K562 (cell line): ENCODE measurements at regions not wholly inside any gene's neighbourhood (a gene's known extent, or its start where the extent isn't known, plus 50 kb on each side); places are given as distances from the start of the nearest gene placed in this dataset.

Source experiments
- ATAC-seq: fragments of 200-7000 bp; cut with Tn5 transposase; 3 replicates; pipeline ENCODE4 v1.9.1; 2020; ENCODE audit warnings: moderate library complexity
- BruUV-seq: library from RNA; stranded (reverse); fragments of 400-500 nt; replicated peaks from 2 replicates; lab custom pipeline; 2021; lab: Mats Ljungman, UMichigan
- CTCF ChIA-PET: fragments of 300-600 bp; formaldehyde crosslinking; extraction: SDS; loops from one replicate; lab custom pipeline; 2021; ENCODE audit warnings: low intra/inter-chr PET ratio; lab: Yijun Ruan, JAX
- POLR2A ChIA-PET: fragments of 300-600, 350-650 bp; sonication (Branson Sonifier 250); formaldehyde crosslinking; extraction: SDS; loops from one replicate; lab custom pipeline; 2021; ENCODE audit warnings: antibody characterized with exemption, inconsistent platforms; lab: Yijun Ruan, JAX
- DNase-seq, 4 experiments: peaks; one replicate each; pipeline versions ENCODE4 v3.0.0 to v3.0.0-alpha.2; 2011 to 2018; ENCODE audit warnings: low spot score in 3 of 4, mixed read lengths in 3 of 4; ENCODE audit errors: extremely low read depth in 1 of 4
- FAIRE-seq: peaks from 2 replicates; lab custom pipeline; 2011; peaks lifted over from hg19 to GRCh38; lab: Jason Lieb, UNC
- H2AFZ ChIP-seq: 2 replicates; pipeline ENCODE4 v1.6.0; 2011; ENCODE audit warnings: low read depth, low read length, control low read depth, inconsistent platforms
- H3K27ac ChIP-seq: fragments of 200-600 bp; 3 replicates; pipeline ENCODE4 v1.8.0; 2011; ENCODE audit warnings: low read depth, mild to moderate bottlenecking, control low read depth, inconsistent platforms, low read length, moderate library complexity, mixed read lengths; ENCODE audit errors: extremely low read depth
- H3K27me3 ChIP-seq, 2 experiments: fragments of 300-600 bp in 1 of 2; 2 replicates in 1 of 2; 3 replicates in 1 of 2; pipeline versions ENCODE4 v1.6.0 to v1.8.0; 2011; ENCODE audit warnings: inconsistent platforms in 2 of 2, low read length in 2 of 2, mild to moderate bottlenecking in 1 of 2, mixed read lengths in 1 of 2, moderate library complexity in 1 of 2; ENCODE audit not compliant: control insufficient read depth in 2 of 2, insufficient read depth in 2 of 2
- H3K36me3 ChIP-seq: fragments of 300-600 bp; 3 replicates; pipeline ENCODE4 v1.8.0; 2011; ENCODE audit warnings: mild to moderate bottlenecking, low read length, inconsistent platforms; ENCODE audit not compliant: control insufficient read depth, insufficient read depth
- H3K4me1 ChIP-seq, 2 experiments: fragments of 200-600 bp in 1 of 2; replicated peaks in 1 of 2; 2 replicates in 1 of 2; 3 replicates in 1 of 2; pipeline versions ENCODE4 v1.5.1 to v1.8.0; 2011; ENCODE audit warnings: inconsistent platforms in 2 of 2, low read length in 2 of 2, mild to moderate bottlenecking in 1 of 2, mixed read lengths in 1 of 2, moderate library complexity in 1 of 2; ENCODE audit not compliant: control insufficient read depth in 2 of 2, insufficient read depth in 2 of 2
- H3K4me2 ChIP-seq: 2 replicates; pipeline ENCODE4 v1.6.1; 2011; ENCODE audit warnings: low read length, control low read depth, inconsistent platforms, mixed read lengths; ENCODE audit not compliant: insufficient read depth
- H3K4me3 ChIP-seq: fragments of 200-600 bp; sonication (generic), shearing (Covaris generic); 2 replicates; pipeline ENCODE4 v1.5.1; 2016; ENCODE audit warnings: control low read depth, inconsistent platforms
- H3K79me2 ChIP-seq: fragments of 200-600 bp; 3 replicates; pipeline ENCODE4 v1.8.0; 2011; ENCODE audit warnings: low read length, inconsistent platforms; ENCODE audit not compliant: control insufficient read depth, insufficient read depth
- H3K9ac ChIP-seq, 2 experiments: 2 replicates each; pipeline versions ENCODE4 v1.6.0 to v1.6.1; 2011; ENCODE audit warnings: low read depth in 2 of 2, low read length in 2 of 2, control low read depth in 1 of 2, inconsistent platforms in 1 of 2, mild to moderate bottlenecking in 1 of 2, mixed read lengths in 1 of 2; ENCODE audit not compliant: insufficient read depth in 1 of 2
- H3K9me1 ChIP-seq: one replicate; pipeline ENCODE4 v1.6.0; 2011; ENCODE audit warnings: inconsistent platforms, mild to moderate bottlenecking, low read length, moderate library complexity; ENCODE audit not compliant: control insufficient read depth, insufficient read depth
- H3K9me3 ChIP-seq: replicated peaks from 2 replicates; pipeline ENCODE4 v1.5.1; 2011; ENCODE audit warnings: low read depth, low read length, inconsistent platforms; ENCODE audit not compliant: control insufficient read depth, insufficient read depth
- H4K20me1 ChIP-seq: replicated peaks from 2 replicates; pipeline ENCODE4 v1.6.1; 2011; ENCODE audit warnings: low read length, inconsistent platforms, mixed read lengths; ENCODE audit not compliant: control insufficient read depth, insufficient read depth
- ATF7 ChIP-seq: fragments of 450-650 bp; IDR thresholded peaks from 2 replicates; pipeline ENCODE4 v1.7.1; 2014; ENCODE audit warnings: mild to moderate bottlenecking, moderate library complexity
- CTCF ChIP-seq, 3 experiments: IDR thresholded peaks in 2 of 3; conservative IDR thresholded peaks in 1 of 3; 2 replicates each; pipeline ENCODE4 v1.5.1; 2011 to 2012; ENCODE audit warnings: low read length in 3 of 3, mild to moderate bottlenecking in 3 of 3, control low read depth in 2 of 3, improper control_type of control experiment in 1 of 3, inconsistent platforms in 1 of 3, low read depth in 1 of 3, mixed read lengths in 1 of 3, moderate library complexity in 1 of 3; ENCODE audit not compliant: insufficient read depth in 2 of 3
- GMEB1 ChIP-seq: fragments of 250-450 bp; sonication (Bioruptor Pico); IDR thresholded peaks from 2 replicates; pipeline ENCODE4 v1.4.0; 2020; ENCODE audit warnings: mild to moderate bottlenecking
- IRF9 ChIP-seq: fragments of 450-650 bp; IDR thresholded peaks from 2 replicates; pipeline ENCODE4 v1.6.1; 2016; ENCODE audit warnings: missing biosample characterization, missing genetic modification characterization
- KAT8 ChIP-seq: fragments of 450-650 bp; IDR thresholded peaks from 2 replicates; pipeline ENCODE4 v1.6.1; 2016; ENCODE audit warnings: low read depth, mild to moderate bottlenecking
- KLF10 ChIP-seq: fragments of 250-450 bp; sonication (Bioruptor Pico); IDR thresholded peaks from 2 replicates; pipeline ENCODE4 v1.6.1; 2021; ENCODE audit warnings: matching md5 sums
- WGBS: fragments of 100-300 bp; shearing (Covaris generic); methylation state at CpG from one replicate; pipeline ENCODE4 v1.1.6; 2016; ENCODE audit warnings: low coverage, mixed read lengths; ENCODE audit not compliant: insufficient coverage; ENCODE audit errors: missing lambda C conversion rate; 5-methylcytosine and 5-hydroxymethylcytosine counted together
- in situ Hi-C: fragments of 300-500 bp; cut with MboI; formaldehyde crosslinking; loops from 4 replicates; pipeline ENCODE4 v1.15.0; 2018; ENCODE audit warnings: inconsistent platforms, mixed read lengths
- intact Hi-C: fragments of 100-400 bp; cut with micrococcal nuclease; formaldehyde crosslinking; loops from 2 replicates; pipeline ENCODE4 v1.14.2; 2022

GRCh38 chr18:45166341-45166835 is 448.9 kb upstream of the SLC14A2 start:
- no peaks in the 10 kb centered on the region for H3K9me3 ChIP-seq
- in situ Hi-C loops, result no loop called here
- TF ChIP-seq KAT8 (no peak), IRF9 (no peak)
- FAIRE-seq (no peak), ATAC-seq (no peak), DNase-seq (no peak)
- CTCF ChIA-PET, result no interaction called here
- no peak overlapping the region for H3K4me3 ChIP-seq
- no peak overlapping the region for H3K9ac ChIP-seq
- H4K20me1 ChIP-seq, result no peaks in the 10 kb centered on the region
- H3K79me2 ChIP-seq, result no peaks in the 10 kb centered on the region
- intact Hi-C loops, result no loop called here
- no peaks in the 10 kb centered on the region for H3K4me1 ChIP-seq
- H3K4me2 ChIP-seq, result no peak overlapping the region
- H3K27ac ChIP-seq, result no peak overlapping the region
- no TSS peak for BruUV-seq
- POLR2A ChIA-PET, result no interaction called here
- H3K9me1 ChIP-seq, result no peaks in the 10 kb centered on the region
- H2AFZ ChIP-seq, result no peak overlapping the region
- 3% methylated on average over 5 of the region's 5 CpGs for WGBS
- no peaks in the 10 kb centered on the region for H3K36me3 ChIP-seq
- no peaks in the 10 kb centered on the region for H3K27me3 ChIP-seq

GRCh38 chr18:45166836-45167551 is 448.3 kb upstream of the SLC14A2 start:
- 0% methylated on average over 5 of the region's 5 CpGs for WGBS
- no peak for ATAC-seq
- FAIRE-seq, result no peak
- no peak overlapping the region for H2AFZ ChIP-seq
- H3K9ac ChIP-seq, result no peak overlapping the region
- H3K9me3 ChIP-seq, result no peaks in the 10 kb centered on the region
- H4K20me1 ChIP-seq, result no peaks in the 10 kb centered on the region
- H3K4me1 ChIP-seq, result no peaks in the 10 kb centered on the region
- no peaks in the 10 kb centered on the region for H3K36me3 ChIP-seq
- H3K4me2 ChIP-seq, result no peak overlapping the region
- H3K4me3 ChIP-seq, result no peak overlapping the region
- H3K79me2 ChIP-seq, result no peaks in the 10 kb centered on the region
- in situ Hi-C loops (no loop called here), intact Hi-C loops (no loop called here)
- BruUV-seq, result no TSS peak
- POLR2A ChIA-PET, result no interaction called here
- CTCF ChIA-PET, result no interaction called here
- no peaks in the 10 kb centered on the region for H3K9me1 ChIP-seq
- DNase-seq, result no peak
- H3K27ac ChIP-seq, result no peak overlapping the region
- no peaks in the 10 kb centered on the region for H3K27me3 ChIP-seq
- TF ChIP-seq GMEB1 (CRISPR knock-in tag), result no peak
- TF ChIP-seq CTCF (IDR thresholded peaks at IDR 0.05 in 2 of 3, conservative IDR thresholded peaks at IDR 0.05 in 1 of 3; ENCODE audit: insufficient read depth in 2 of 3, low read depth in 1 of 3, low read length in 3 of 3), result no peak
- no peak for TF ChIP-seq KLF10 (CRISPR knock-in tag)
- no peak for TF ChIP-seq ATF7
